ENCODE measurements at regions not wholly inside any gene's neighbourhood (a gene's known extent, or its start where the extent isn't known, plus 50 kb on each side); places are given as distances from the start of the nearest gene placed in this dataset.

GRCh38 chrX:139179592-139179991 lies 350.9 kb upstream of the F9 start:
- TF ChIP-seq GABPA (IDR thresholded peaks at IDR 0.05; ENCODE audit: low read depth) (no peak), SPI1 (IDR thresholded peaks at IDR 0.05; ENCODE audit: borderline replicate concordance, low read depth) (no peak), REST (IDR thresholded peaks at IDR 0.05; ENCODE audit: insufficient replicate concordance, low read depth) (no peak), POLR2AphosphoS5 (IDR thresholded peaks at IDR 0.05; ENCODE audit: low read depth) (no peak), CTCF (IDR thresholded peaks at IDR 0.05; ENCODE audit: insufficient read depth, low read length) (no peak)
- DNase-seq (ENCODE audit: low read depth in 1 of 2, low spot score in 1 of 2), result no peak
- Histone ChIP-seq H3K4me3 (replicated peaks; ENCODE audit: insufficient read depth, low read length) (no peak overlapping the region), H3K27ac (replicated peaks) (no peak overlapping the region), H3K27me3 (ENCODE audit: insufficient read depth, poor library complexity, severe bottlenecking) (no peaks in the 10 kb centered on the region)

- H3K27me3 ChIP-seq (ENCODE audit: insufficient read depth, poor library complexity, severe bottlenecking), result no peaks in the 10 kb centered on the region
- H3K4me3 ChIP-seq (replicated peaks; ENCODE audit: insufficient read depth, low read length), result no peak overlapping the region
- TF ChIP-seq SPI1 (IDR thresholded peaks at IDR 0.05; ENCODE audit: borderline replicate concordance, low read depth) (no peak), POLR2AphosphoS5 (IDR thresholded peaks at IDR 0.05; ENCODE audit: low read depth) (no peak), GABPA (IDR thresholded peaks at IDR 0.05; ENCODE audit: low read depth) (no peak), CTCF (IDR thresholded peaks at IDR 0.05; ENCODE audit: insufficient read depth, low read length) (no peak), REST (IDR thresholded peaks at IDR 0.05; ENCODE audit: insufficient replicate concordance, low read depth) (no peak)
- H3K27ac ChIP-seq (replicated peaks), result no peak overlapping the region
- no peak for DNase-seq (ENCODE audit: low read depth in 1 of 2, low spot score in 1 of 2)
These were observed 351.6 kb upstream of the F9 start for GRCh38 chrX:139178980-139179379.

GRCh38 chrX:139172731-139173130 lies 357.8 kb upstream of the F9 start:
- H3K27ac ChIP-seq (replicated peaks), result no peak overlapping the region
- DNase-seq (ENCODE audit: low read depth in 1 of 2, low spot score in 1 of 2), result no peak
- no peak overlapping the region for H3K4me3 ChIP-seq (replicated peaks; ENCODE audit: insufficient read depth, low read length)
- TF ChIP-seq SPI1 (IDR thresholded peaks at IDR 0.05; ENCODE audit: borderline replicate concordance, low read depth) (no peak), REST (IDR thresholded peaks at IDR 0.05; ENCODE audit: insufficient replicate concordance, low read depth) (no peak), POLR2AphosphoS5 (IDR thresholded peaks at IDR 0.05; ENCODE audit: low read depth) (no peak), CTCF (IDR thresholded peaks at IDR 0.05; ENCODE audit: insufficient read depth, low read length) (no peak), GABPA (IDR thresholded peaks at IDR 0.05; ENCODE audit: low read depth) (no peak)
- H3K27me3 ChIP-seq (ENCODE audit: insufficient read depth, poor library complexity, severe bottlenecking), result no peaks in the 10 kb centered on the region

Data from HL-60 (cell line).